Fibroblast of lung (primary cell): ENCODE measurements at regions not wholly inside any gene's neighbourhood (a gene's known extent, or its start where the extent isn't known, plus 50 kb on each side); places are given as distances from the start of the nearest gene placed in this dataset.

Experiments used
- CTCF ChIP-seq, 2 donors: IDR thresholded peaks in 1 of 2; conservative IDR thresholded peaks in 1 of 2; 1 replicate in 1 of 2; 2 replicates in 1 of 2; pipeline ENCODE4 v1.5.1; 2011 to 2012; ENCODE audit warnings: low read length in 2 of 2, control low read depth in 1 of 2, inconsistent platforms in 1 of 2, low read depth in 1 of 2, mild to moderate bottlenecking in 1 of 2
- EZH2 ChIP-seq: IDR thresholded peaks from 2 replicates; pipeline ENCODE4 v1.5.1; 2012; ENCODE audit warnings: low read length, control low read depth, mild to moderate bottlenecking; ENCODE audit errors: missing control alignments

- TF ChIP-seq CTCF (conservative IDR thresholded peaks at IDR 0.05 in 1 of 2, IDR thresholded peaks at IDR 0.05 in 1 of 2; ENCODE audit: low read depth in 1 of 2, low read length in 2 of 2), result no peak
- TF ChIP-seq EZH2, result no peak
Observed at GRCh38 chr5:113682497-113683136, 169.1 kb downstream of the YTHDC2 start.
